ENCODE measurements at regions not wholly inside any gene's neighbourhood (a gene's known extent, or its start where the extent isn't known, plus 50 kb on each side); places are given as distances from the start of the nearest gene placed in this dataset.

DNA sequence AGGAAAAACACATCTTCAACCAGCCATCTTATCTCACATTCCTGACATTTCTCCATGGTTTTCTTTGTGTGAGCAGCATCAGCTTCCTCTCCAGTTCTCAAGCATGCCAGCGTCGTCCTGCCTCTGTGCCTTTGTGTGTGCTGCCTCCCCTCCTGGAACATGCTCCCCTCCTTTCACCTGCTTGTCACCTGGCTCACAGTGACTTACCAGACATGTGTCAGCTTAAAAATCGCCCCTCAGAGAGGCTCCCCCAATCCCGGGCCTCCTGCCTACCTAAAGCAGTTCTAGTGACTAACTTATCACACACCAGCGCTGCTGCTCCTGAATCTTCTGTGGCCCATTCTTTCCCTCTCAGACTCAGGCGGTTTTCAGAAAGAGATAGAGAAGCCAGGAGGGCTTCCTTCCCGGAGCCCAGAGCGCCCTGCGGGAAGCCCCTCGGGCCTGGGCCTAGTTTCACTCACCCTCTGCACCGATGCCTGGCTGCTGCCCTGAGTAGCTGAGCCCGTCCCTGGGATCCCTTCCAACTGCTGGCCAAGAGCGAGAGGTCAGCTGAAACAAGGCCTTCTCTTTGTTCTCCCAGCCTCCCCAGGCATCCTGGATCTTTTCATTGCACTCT is 51.1 kb upstream of the MVB12B start:
- no peak for DNase-seq

GRCh38 chr9:126276056-126276728 is 50.4 kb upstream of the MVB12B start:
- no peak for DNase-seq

All from DMS79 (cell line).